GM23338 (cell line): ENCODE measurements at regions not wholly inside any gene's neighbourhood (a gene's known extent, or its start where the extent isn't known, plus 50 kb on each side); places are given as distances from the start of the nearest gene placed in this dataset.

ENCODE experiments used
- ATAC-seq: fragments of 200-7000 bp; cut with Tn5 transposase; 3 replicates; pipeline ENCODE4 v1.9.1; 2020
- DNase-seq: peaks from one replicate; pipeline ENCODE4 v3.0.0-alpha.2; 2015; ENCODE audit warnings: low spot score
- H2AFZ ChIP-seq: fragments of 200-600 bp; sonication (generic); 2 replicates; pipeline ENCODE4 v1.8.0; 2016; ENCODE audit warnings: antibody characterized with exemption, mild to moderate bottlenecking, moderate library complexity
- H3F3A ChIP-seq: fragments of 200-600 bp; sonication (generic); replicated peaks from 2 replicates; pipeline ENCODE4 v1.8.0; 2017; ENCODE audit warnings: antibody characterized with exemption, mixed run types, low read depth
- H3K27ac ChIP-seq: fragments of 200-600 bp; sonication (generic); 2 replicates; pipeline ENCODE4 v1.6.1; 2016; ENCODE audit warnings: low read depth
- H3K27me3 ChIP-seq: fragments of 200-600 bp; sonication (generic); 2 replicates; pipeline ENCODE4 v1.8.0; 2016; ENCODE audit warnings: mild to moderate bottlenecking, mixed run types, moderate library complexity; ENCODE audit not compliant: insufficient read depth
- H3K36me3 ChIP-seq: fragments of 200-600 bp; sonication (generic); 2 replicates; pipeline ENCODE4 v1.8.0; 2016; ENCODE audit warnings: mild to moderate bottlenecking; ENCODE audit not compliant: insufficient read depth
- H3K4me1 ChIP-seq: fragments of 200-600 bp; sonication (generic); 2 replicates; pipeline ENCODE4 v1.8.0; 2016; ENCODE audit warnings: mild to moderate bottlenecking, moderate library complexity; ENCODE audit not compliant: insufficient read depth
- H3K4me2 ChIP-seq: fragments of 200-600 bp; sonication (generic); 2 replicates; pipeline ENCODE4 v1.7.1; 2017; ENCODE audit warnings: mixed run types
- H3K4me3 ChIP-seq: fragments of 200-600 bp; sonication (generic); 2 replicates; pipeline ENCODE4 v1.6.1; 2016; ENCODE audit warnings: mixed run types
- H3K79me2 ChIP-seq: fragments of 200-600 bp; sonication (generic); replicated peaks from 2 replicates; pipeline ENCODE4 v1.8.0; 2017; ENCODE audit warnings: mild to moderate bottlenecking; ENCODE audit not compliant: insufficient read depth
- H3K9me2 ChIP-seq: fragments of 200-600 bp; sonication (generic); 2 replicates; pipeline ENCODE4 v1.8.0; 2017; ENCODE audit not compliant: insufficient read depth
- H4K20me1 ChIP-seq: fragments of 200-600 bp; sonication (generic); replicated peaks from 2 replicates; pipeline ENCODE4 v1.8.0; 2017; ENCODE audit warnings: mild to moderate bottlenecking; ENCODE audit not compliant: insufficient read depth
- H3K27ac Mint-ChIP-seq: 2 replicates; pipeline ENCODE4 v1.8.0; 2020; ENCODE audit warnings: inconsistent platforms, mild to moderate bottlenecking, moderate library complexity, mixed read lengths
- H3K27me3 Mint-ChIP-seq: 3 replicates; pipeline ENCODE4 v1.8.0; 2022; ENCODE audit warnings: low read depth, mild to moderate bottlenecking, moderate library complexity, mixed read lengths, inconsistent platforms; ENCODE audit not compliant: insufficient read depth, poor library complexity
- H3K36me3 Mint-ChIP-seq: 3 replicates; pipeline ENCODE4 v1.8.0; 2021; ENCODE audit warnings: low read depth, mild to moderate bottlenecking, inconsistent platforms, moderate library complexity, mixed read lengths
- H3K4me1 Mint-ChIP-seq: 3 replicates; pipeline ENCODE4 v1.8.0; 2020; ENCODE audit warnings: mild to moderate bottlenecking, inconsistent platforms, mixed read lengths
- H3K4me3 Mint-ChIP-seq: 3 replicates; pipeline ENCODE4 v1.8.0; 2021; ENCODE audit warnings: moderate library complexity, mild to moderate bottlenecking, inconsistent platforms, mixed read lengths
- H3K9me3 Mint-ChIP-seq: 3 replicates; pipeline ENCODE4 v1.8.0; 2020; ENCODE audit warnings: moderate library complexity, mild to moderate bottlenecking, inconsistent platforms, mixed read lengths
- CREB1 ChIP-seq: fragments of 250-450 bp; sonication (Bioruptor Pico); IDR thresholded peaks from 2 replicates; pipeline ENCODE4 v1.5.0; 2020; ENCODE audit warnings: low read depth, mild to moderate bottlenecking, moderate library complexity
- ETS1 ChIP-seq: IDR thresholded peaks from 2 replicates; pipeline ENCODE4 v1.6.1; 2016; ENCODE audit warnings: antibody characterized with exemption
- EZH2 ChIP-seq: fragments of 200-600 bp; sonication (generic); IDR thresholded peaks from one replicate; pipeline ENCODE4 v1.8.0; 2017; ENCODE audit warnings: antibody characterized with exemption, mild to moderate bottlenecking, low read depth; ENCODE audit not compliant: unreplicated experiment
- EZH2phosphoT487 ChIP-seq: fragments of 200-600 bp; sonication (generic); IDR thresholded peaks from one replicate; pipeline ENCODE4 v1.8.1; 2018; ENCODE audit warnings: antibody characterized with exemption; ENCODE audit not compliant: unreplicated experiment
- JUNB ChIP-seq: IDR thresholded peaks from one replicate; pipeline ENCODE4 v1.6.1; 2016; ENCODE audit warnings: antibody characterized with exemption; ENCODE audit not compliant: unreplicated experiment
- NANOG ChIP-seq: IDR thresholded peaks from 2 replicates; pipeline ENCODE4 v1.6.1; 2016; ENCODE audit warnings: antibody characterized with exemption, borderline replicate concordance
- POLR2AphosphoS5 ChIP-seq: IDR thresholded peaks from 2 replicates; pipeline ENCODE4 v1.6.1; 2016; ENCODE audit warnings: antibody characterized with exemption, low read depth
- STAT1 ChIP-seq: IDR thresholded peaks from one replicate; pipeline ENCODE4 v1.6.1; 2016; ENCODE audit warnings: antibody characterized with exemption; ENCODE audit not compliant: unreplicated experiment
- ZNF114 ChIP-seq: fragments of 250-450 bp; sonication (Bioruptor Pico); IDR thresholded peaks from 2 replicates; pipeline ENCODE4 v1.5.0; 2020; ENCODE audit warnings: mild to moderate bottlenecking, moderate library complexity
- ZNF331 ChIP-seq: fragments of 250-450 bp; sonication (Bioruptor Pico); IDR thresholded peaks from 2 replicates; pipeline ENCODE4 v1.5.0; 2020; ENCODE audit warnings: low read depth, mild to moderate bottlenecking, moderate library complexity
- ZNF462 ChIP-seq: fragments of 250-450 bp; sonication (Bioruptor Pico); IDR thresholded peaks from 2 replicates; pipeline ENCODE4 v1.5.0; 2020; ENCODE audit warnings: mild to moderate bottlenecking, moderate library complexity
- TF ChIP-seq, protein P1 (sequence below), 2 experiments: fragments of 200-600 bp in 1 of 2; sonication (generic) in 1 of 2; conservative IDR thresholded peaks; 2 replicates each; pipeline versions ENCODE4 v1.5.1 to v1.6.1; 2016 to 2017; ENCODE audit warnings: antibody characterized with exemption in 2 of 2, low read depth in 2 of 2, mild to moderate bottlenecking in 2 of 2, moderate library complexity in 1 of 2
- TF ChIP-seq, protein P2 (sequence below): IDR thresholded peaks from one replicate; pipeline ENCODE4 v1.6.1; 2018; ENCODE audit warnings: antibody characterized with exemption; ENCODE audit not compliant: unreplicated experiment

DNA sequence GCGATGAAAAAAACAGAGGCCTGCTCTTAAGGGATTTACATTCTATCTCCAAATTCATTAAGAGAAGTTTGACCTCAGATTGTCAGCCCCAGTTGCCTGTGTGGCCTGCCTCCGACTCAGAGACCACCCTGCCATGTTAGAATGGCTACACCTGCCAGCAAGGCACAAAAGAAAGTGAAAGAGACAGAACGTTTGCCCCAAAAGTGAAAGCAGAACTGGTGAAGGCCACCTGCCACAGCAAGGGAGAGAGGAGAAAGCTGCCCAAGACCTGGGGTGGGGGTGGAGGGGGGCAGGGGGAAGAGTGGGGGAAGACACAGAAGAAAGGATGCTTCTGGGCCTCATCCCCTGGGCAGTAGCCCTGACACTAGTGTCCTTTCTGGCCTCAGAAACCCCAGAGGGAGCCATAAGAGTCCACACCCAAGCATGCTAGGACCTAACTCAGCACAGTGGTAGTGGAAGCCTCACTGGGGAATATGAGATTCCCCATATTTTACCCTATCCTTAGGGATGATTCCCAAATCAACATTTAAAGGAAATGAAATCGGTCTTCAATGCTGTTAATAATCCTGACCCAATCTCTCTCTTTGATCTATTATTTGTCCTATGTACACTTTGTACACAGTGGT lies 389.7 kb downstream of the TXNL1 start:
- no peak overlapping the region for H3K4me3 Mint-ChIP-seq
- DNase-seq, result no peak
- H3K4me1 Mint-ChIP-seq, result no peaks in the 10 kb centered on the region
- peaks cover 5% of the 10 kb centered on the region for H3K9me2 ChIP-seq
- no peak overlapping the region for H3K4me3 ChIP-seq
- H3K36me3 ChIP-seq, result no peaks in the 10 kb centered on the region
- no peaks in the 10 kb centered on the region for H3K36me3 Mint-ChIP-seq
- H3K27me3 Mint-ChIP-seq, result peaks cover 2% of the 10 kb centered on the region
- H3K27me3 ChIP-seq, result no peaks in the 10 kb centered on the region
- no peaks in the 10 kb centered on the region for H3F3A ChIP-seq
- H3K4me1 ChIP-seq, result no peaks in the 10 kb centered on the region
- TF ChIP-seq ZNF114 (CRISPR knock-in tag) (no peak), NANOG (no peak), ZNF331 (CRISPR knock-in tag) (no peak), ZNF462 (CRISPR knock-in tag) (no peak), POLR2AphosphoS5 (no peak), EZH2phosphoT487 (no peak), ETS1 (no peak), EZH2 (no peak), CREB1 (CRISPR knock-in tag) (no peak), STAT1 (no peak), JUNB (no peak)
- TF ChIP-seq, protein P1, sequence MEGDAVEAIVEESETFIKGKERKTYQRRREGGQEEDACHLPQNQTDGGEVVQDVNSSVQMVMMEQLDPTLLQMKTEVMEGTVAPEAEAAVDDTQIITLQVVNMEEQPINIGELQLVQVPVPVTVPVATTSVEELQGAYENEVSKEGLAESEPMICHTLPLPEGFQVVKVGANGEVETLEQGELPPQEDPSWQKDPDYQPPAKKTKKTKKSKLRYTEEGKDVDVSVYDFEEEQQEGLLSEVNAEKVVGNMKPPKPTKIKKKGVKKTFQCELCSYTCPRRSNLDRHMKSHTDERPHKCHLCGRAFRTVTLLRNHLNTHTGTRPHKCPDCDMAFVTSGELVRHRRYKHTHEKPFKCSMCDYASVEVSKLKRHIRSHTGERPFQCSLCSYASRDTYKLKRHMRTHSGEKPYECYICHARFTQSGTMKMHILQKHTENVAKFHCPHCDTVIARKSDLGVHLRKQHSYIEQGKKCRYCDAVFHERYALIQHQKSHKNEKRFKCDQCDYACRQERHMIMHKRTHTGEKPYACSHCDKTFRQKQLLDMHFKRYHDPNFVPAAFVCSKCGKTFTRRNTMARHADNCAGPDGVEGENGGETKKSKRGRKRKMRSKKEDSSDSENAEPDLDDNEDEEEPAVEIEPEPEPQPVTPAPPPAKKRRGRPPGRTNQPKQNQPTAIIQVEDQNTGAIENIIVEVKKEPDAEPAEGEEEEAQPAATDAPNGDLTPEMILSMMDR (conservative IDR thresholded peaks at IDR 0.05; ENCODE audit: low read depth in 2 of 2), result no peak
- TF ChIP-seq, protein P2, sequence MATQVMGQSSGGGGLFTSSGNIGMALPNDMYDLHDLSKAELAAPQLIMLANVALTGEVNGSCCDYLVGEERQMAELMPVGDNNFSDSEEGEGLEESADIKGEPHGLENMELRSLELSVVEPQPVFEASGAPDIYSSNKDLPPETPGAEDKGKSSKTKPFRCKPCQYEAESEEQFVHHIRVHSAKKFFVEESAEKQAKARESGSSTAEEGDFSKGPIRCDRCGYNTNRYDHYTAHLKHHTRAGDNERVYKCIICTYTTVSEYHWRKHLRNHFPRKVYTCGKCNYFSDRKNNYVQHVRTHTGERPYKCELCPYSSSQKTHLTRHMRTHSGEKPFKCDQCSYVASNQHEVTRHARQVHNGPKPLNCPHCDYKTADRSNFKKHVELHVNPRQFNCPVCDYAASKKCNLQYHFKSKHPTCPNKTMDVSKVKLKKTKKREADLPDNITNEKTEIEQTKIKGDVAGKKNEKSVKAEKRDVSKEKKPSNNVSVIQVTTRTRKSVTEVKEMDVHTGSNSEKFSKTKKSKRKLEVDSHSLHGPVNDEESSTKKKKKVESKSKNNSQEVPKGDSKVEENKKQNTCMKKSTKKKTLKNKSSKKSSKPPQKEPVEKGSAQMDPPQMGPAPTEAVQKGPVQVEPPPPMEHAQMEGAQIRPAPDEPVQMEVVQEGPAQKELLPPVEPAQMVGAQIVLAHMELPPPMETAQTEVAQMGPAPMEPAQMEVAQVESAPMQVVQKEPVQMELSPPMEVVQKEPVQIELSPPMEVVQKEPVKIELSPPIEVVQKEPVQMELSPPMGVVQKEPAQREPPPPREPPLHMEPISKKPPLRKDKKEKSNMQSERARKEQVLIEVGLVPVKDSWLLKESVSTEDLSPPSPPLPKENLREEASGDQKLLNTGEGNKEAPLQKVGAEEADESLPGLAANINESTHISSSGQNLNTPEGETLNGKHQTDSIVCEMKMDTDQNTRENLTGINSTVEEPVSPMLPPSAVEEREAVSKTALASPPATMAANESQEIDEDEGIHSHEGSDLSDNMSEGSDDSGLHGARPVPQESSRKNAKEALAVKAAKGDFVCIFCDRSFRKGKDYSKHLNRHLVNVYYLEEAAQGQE, result no peak
- no peak overlapping the region for H2AFZ ChIP-seq
- no peaks in the 10 kb centered on the region for H4K20me1 ChIP-seq
- H3K9me3 Mint-ChIP-seq, result 0 out of 3 replicates have a peak, but pooled peaks cover 3% of the 10 kb centered on the region
- H3K4me2 ChIP-seq, result no peak overlapping the region
- no peak overlapping the region for H3K27ac ChIP-seq
- no peaks in the 10 kb centered on the region for H3K79me2 ChIP-seq
- H3K27ac Mint-ChIP-seq, result no peak overlapping the region
- no peak for ATAC-seq
